OCI-LY3 (cell line): ENCODE measurements at regions not wholly inside any gene's neighbourhood (a gene's known extent, or its start where the extent isn't known, plus 50 kb on each side); places are given as distances from the start of the nearest gene placed in this dataset.

Experiments
- H2AFZ ChIP-seq: fragments of 200-600, 300-600 bp; shearing (Covaris generic); 2 replicates; pipeline ENCODE4 v1.6.0; 2014; ENCODE audit warnings: antibody characterized with exemption, low read depth, low read length
- H3K27ac ChIP-seq: fragments of 200-600, 300-600 bp; sonication (generic); 2 replicates; pipeline ENCODE4 v1.5.1; 2014; ENCODE audit warnings: mild to moderate bottlenecking, low read length, moderate library complexity, mixed read lengths
- H3K27me3 ChIP-seq: fragments of 200-600, 300-600 bp; sonication (generic); 2 replicates; pipeline ENCODE4 v1.6.1; 2014; ENCODE audit warnings: low read depth, low read length, mixed read lengths
- H3K36me3 ChIP-seq: fragments of 200-600, 300-600 bp; sonication (generic); replicated peaks from 2 replicates; pipeline ENCODE3; 2014; ENCODE audit warnings: low read depth, low read length, mixed read lengths
- H3K4me1 ChIP-seq: fragments of 300-600, 200-600 bp; sonication (generic); 2 replicates; pipeline ENCODE4 v1.6.1; 2014; ENCODE audit warnings: low read length, mixed read lengths
- H3K4me2 ChIP-seq: fragments of 200-600, 300-600 bp; sonication (generic); 2 replicates; pipeline ENCODE4 v1.6.1; 2014; ENCODE audit warnings: low read length, mixed read lengths
- H3K4me3 ChIP-seq: fragments of 300-600, 200-600 bp; sonication (generic); 2 replicates; pipeline ENCODE4 v1.5.1; 2014; ENCODE audit warnings: antibody characterized with exemption, mild to moderate bottlenecking, low read length, moderate library complexity
- H3K79me2 ChIP-seq: fragments of 300-600, 200-600 bp; shearing (Covaris generic); 2 replicates; pipeline ENCODE4 v1.6.1; 2014; ENCODE audit warnings: mild to moderate bottlenecking, low read length, mixed read lengths
- H3K9ac ChIP-seq: fragments of 300-600, 200-600 bp; shearing (Covaris generic); 2 replicates; pipeline ENCODE4 v1.6.0; 2014; ENCODE audit warnings: mild to moderate bottlenecking, low read length, moderate library complexity
- H3K9me3 ChIP-seq: fragments of 200-600, 300-600 bp; shearing (Covaris generic); 2 replicates; pipeline ENCODE4 v1.6.1; 2014; ENCODE audit warnings: low read length, mixed read lengths; ENCODE audit not compliant: insufficient read depth
- H4K20me1 ChIP-seq: fragments of 200-600, 300-600 bp; sonication (generic); 2 replicates; pipeline ENCODE4 v1.6.1; 2016; ENCODE audit warnings: low read length, mixed read lengths; ENCODE audit not compliant: insufficient read depth
- CTCF ChIP-seq: fragments of 200-600, 300-600 bp; sonication (generic); IDR thresholded peaks from 2 replicates; pipeline ENCODE4 v1.5.1; 2014; ENCODE audit warnings: antibody characterized with exemption, low read length, low read depth
- EZH2phosphoT487 ChIP-seq: fragments of 200-600 bp; shearing (Covaris generic); IDR thresholded peaks from 2 replicates; pipeline ENCODE4 v1.6.1; 2018; ENCODE audit warnings: antibody characterized with exemption, mixed run types, low read depth

- peak; percentile 58 for TF ChIP-seq CTCF
- no peak for TF ChIP-seq EZH2phosphoT487
- Histone ChIP-seq H3K27me3 (no peaks in the 10 kb centered on the region), H3K36me3 (no peaks in the 10 kb centered on the region), H2AFZ (peak overlapping the region; percentile 87), H3K4me1 (peaks cover 6% of the 10 kb centered on the region; the same call in 1 of the 2 replicates), H3K4me3 (no peak overlapping the region), H3K79me2 (no peaks in the 10 kb centered on the region), H3K27ac (no peak overlapping the region), H3K9ac (no peak overlapping the region; the same call in 1 of the 2 replicates), H4K20me1 (no peaks in the 10 kb centered on the region), H3K4me2 (peak overlapping the region; percentile 58), H3K9me3 (no peaks in the 10 kb centered on the region)
Observed at GRCh38 chr2:52613064-52613463, 1154.5 kb upstream of the CHAC2 start.

- Histone ChIP-seq H2AFZ (no peak overlapping the region), H3K4me3 (no peak overlapping the region)
Observed at GRCh38 chr2:52611759-52612158, 1155.8 kb upstream of the CHAC2 start.

GRCh38 chr2:52608030-52608429, 1159.6 kb upstream of the CHAC2 start:
- H3K79me2 ChIP-seq: no peaks in the 10 kb centered on the region
- TF ChIP-seq EZH2phosphoT487 (no peak), CTCF (no peak)
- no peak overlapping the region for H3K4me2 ChIP-seq
- no peaks in the 10 kb centered on the region for H3K9me3 ChIP-seq
- no peak overlapping the region for H2AFZ ChIP-seq
- H3K27me3 ChIP-seq: no peaks in the 10 kb centered on the region
- H3K4me1 ChIP-seq: peaks cover 2% of the 10 kb centered on the region; the same call in 1 of the 2 replicates
- H3K9ac ChIP-seq: no peak overlapping the region
- no peaks in the 10 kb centered on the region for H4K20me1 ChIP-seq
- H3K4me3 ChIP-seq: no peak overlapping the region
- H3K36me3 ChIP-seq: no peaks in the 10 kb centered on the region
- no peak overlapping the region for H3K27ac ChIP-seq

More at GRCh38 chr2:52611759-52612158, 1155.8 kb upstream of the CHAC2 start:
- no peak for TF ChIP-seq EZH2phosphoT487
- TF ChIP-seq CTCF: no peak
- Histone ChIP-seq H3K4me2 (no peak overlapping the region), H3K27me3 (no peaks in the 10 kb centered on the region), H3K36me3 (no peaks in the 10 kb centered on the region), H4K20me1 (no peaks in the 10 kb centered on the region), H3K9ac (no peak overlapping the region), H3K9me3 (no peaks in the 10 kb centered on the region), H3K27ac (no peak overlapping the region), H3K4me1 (peaks cover 6% of the 10 kb centered on the region; the same call in 1 of the 2 replicates), H3K79me2 (no peaks in the 10 kb centered on the region)

- Histone ChIP-seq H3K27me3 (no peaks in the 10 kb centered on the region), H3K4me1 (no peaks in the 10 kb centered on the region), H3K4me3 (no peak overlapping the region), H3K9me3 (no peaks in the 10 kb centered on the region), H3K36me3 (no peaks in the 10 kb centered on the region), H3K4me2 (no peak overlapping the region), H3K9ac (no peak overlapping the region), H3K27ac (no peak overlapping the region), H3K79me2 (no peaks in the 10 kb centered on the region), H2AFZ (no peak overlapping the region), H4K20me1 (no peaks in the 10 kb centered on the region)
- TF ChIP-seq CTCF: no peak
- TF ChIP-seq EZH2phosphoT487: no peak
Observed at GRCh38 chr2:52597346-52597745, 1170.3 kb upstream of the CHAC2 start.
